CD4-positive, alpha-beta T cell treated with Interleukin-21 for 1 hour (primary cell): ENCODE measurements at regions not wholly inside any gene's neighbourhood (a gene's known extent, or its start where the extent isn't known, plus 50 kb on each side); places are given as distances from the start of the nearest gene placed in this dataset.

ENCODE experiments used
- DNase-seq: peaks from one replicate; pipeline ENCODE4 v3.0.0-alpha.2; 2020

DNA sequence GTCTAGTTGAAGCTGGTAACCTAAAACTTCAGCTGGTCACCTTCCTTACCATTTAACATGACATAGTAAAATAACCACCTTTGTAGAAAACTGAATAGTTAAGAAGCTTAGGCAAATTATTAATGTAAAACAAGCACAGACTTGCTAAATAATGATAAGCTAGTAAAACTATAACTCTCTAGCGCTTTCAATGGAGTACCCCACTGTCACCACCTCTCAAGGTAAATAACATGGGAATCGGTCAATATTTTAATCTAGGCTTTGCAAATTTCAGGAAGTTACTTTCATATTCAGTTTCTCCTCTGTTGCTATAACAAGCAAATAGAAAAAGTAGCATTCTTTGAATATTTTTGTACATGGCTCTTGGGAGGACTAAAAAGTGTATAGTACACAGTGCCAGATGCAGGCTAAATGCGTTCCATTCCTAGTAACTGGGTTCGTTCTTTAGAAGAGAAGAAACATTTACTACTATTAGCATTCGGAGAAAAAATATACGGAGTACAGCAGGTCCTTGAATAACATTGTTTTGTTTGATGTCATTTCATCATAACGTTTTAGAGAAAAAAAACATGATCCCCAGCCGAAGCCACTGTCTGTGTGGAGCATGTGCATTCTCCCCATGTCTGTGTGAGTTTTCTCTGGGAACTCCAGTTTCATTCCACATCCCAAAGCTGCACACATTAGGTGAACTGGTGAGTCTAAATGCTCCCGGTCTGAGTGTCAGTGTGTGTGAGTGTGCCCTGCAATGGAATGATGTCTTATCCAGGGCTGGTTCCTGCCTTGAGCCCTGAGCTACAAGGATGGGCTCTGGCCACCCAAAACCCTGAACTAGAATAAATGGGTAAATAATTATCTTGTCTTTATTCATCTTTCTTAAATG lies 52.5 kb downstream of the EPRS1 start:
- DNase-seq: no peak

GRCh38 chr1:219991919-219992318 lies 54.4 kb downstream of the EPRS1 start:
- DNase-seq: no peak

DNA sequence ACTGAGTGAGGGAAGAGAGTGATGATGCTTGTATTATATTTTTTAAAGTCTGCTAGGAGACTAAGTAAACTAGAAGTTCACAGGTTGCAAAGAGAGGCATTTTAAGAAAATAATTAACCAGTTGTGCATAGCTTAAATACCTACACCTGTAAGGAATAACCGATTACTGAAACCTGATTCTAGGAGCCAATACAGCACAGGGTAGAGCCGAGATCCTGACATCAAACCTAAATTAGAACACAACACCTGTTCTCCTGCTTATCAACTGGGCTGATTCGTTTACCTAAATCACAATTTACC lies 54.8 kb downstream of the EPRS1 start:
- no peak for DNase-seq

DNA sequence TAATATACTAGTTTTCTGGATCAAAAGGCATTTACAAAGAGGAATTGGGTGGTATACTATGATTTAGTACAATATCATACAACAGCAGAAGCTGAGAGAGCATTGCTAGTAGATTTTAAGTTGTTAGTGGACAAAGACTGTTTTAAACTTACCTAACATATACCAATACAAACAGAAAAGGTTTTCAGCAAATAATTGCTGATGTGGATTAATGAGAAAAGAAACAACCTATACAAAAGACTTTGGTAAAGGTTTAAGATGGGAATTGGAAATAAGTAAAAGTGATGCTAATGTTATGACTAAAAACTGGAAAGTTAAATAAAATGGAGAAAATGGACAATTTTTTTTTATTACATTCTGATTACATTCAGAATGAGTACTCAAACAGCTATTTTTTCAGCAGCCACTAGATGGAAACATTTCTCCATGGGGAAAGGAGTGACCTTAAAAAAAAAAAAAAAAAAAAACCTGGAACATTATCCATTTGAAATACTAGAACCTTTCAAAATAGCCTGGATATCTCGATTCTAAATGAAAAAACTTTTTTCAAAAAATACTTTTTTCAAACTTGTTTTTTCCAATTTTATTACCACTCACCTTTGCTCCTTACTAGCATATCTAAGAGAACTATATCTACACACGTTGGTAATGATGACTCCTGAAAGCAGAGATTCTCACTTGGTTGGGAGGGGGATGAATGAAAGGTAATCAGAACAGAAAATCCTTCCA lies 55.4 kb downstream of the EPRS1 start:
- DNase-seq: peak; percentile 27

- DNase-seq: no peak
Measured at GRCh38 chr1:219989766-219990165, 56.5 kb downstream of the EPRS1 start.

DNA sequence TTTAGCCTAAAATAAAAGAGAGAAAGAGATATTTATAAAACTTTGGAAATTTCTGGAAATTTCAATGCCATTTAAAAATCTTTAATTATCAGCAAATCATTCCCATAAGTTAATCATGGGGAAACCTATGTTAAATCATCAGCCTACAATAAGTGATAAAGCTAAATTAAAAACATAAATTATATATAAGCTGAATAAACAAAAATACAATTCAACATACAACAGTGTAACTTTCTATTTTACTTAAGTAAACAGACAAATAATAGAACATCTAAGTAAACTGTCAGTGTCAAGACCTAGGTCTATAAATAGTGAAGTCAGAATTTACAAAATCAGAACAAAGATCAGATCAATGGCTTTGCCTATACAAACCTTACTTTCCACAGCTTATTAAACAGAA lies 57.5 kb downstream of the EPRS1 start:
- DNase-seq: no peak

DNA sequence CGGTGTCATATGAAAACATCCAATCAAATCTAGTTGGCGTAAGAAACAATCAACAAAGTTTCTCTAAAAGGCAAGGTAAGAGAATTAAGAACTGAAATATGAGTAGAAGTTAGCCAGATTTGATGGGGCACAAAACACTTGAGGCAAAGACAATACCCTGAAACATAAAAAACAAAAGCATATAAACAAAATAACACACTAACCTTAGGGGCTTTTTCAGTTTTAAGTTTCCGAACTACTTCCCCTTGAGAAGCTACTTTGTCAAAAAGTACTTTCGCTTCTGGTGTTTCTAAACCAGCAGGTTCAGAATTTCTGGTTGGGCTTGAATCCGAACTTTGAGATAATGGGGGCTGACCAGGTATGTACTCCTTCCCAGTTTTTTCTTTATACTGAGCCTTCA lies 57.9 kb downstream of the EPRS1 start:
- no peak for DNase-seq

GRCh38 chr1:219987325-219987724 lies 59.0 kb upstream of the SLC30A10 start:
- no peak for DNase-seq

- no peak for DNase-seq
Measured at GRCh38 chr1:219985169-219985568, 56.8 kb upstream of the SLC30A10 start.
